GM13976 (cell line): ENCODE measurements at regions not wholly inside any gene's neighbourhood (a gene's known extent, or its start where the extent isn't known, plus 50 kb on each side); places are given as distances from the start of the nearest gene placed in this dataset.

Source experiments
- DNase-seq: peaks from one replicate; pipeline ENCODE4 v3.0.0; 2012; ENCODE audit warnings: low spot score
- CTCF ChIP-seq: IDR thresholded peaks from 2 replicates; pipeline ENCODE4 v1.5.1; 2012; ENCODE audit warnings: borderline replicate concordance, mild to moderate bottlenecking; ENCODE audit not compliant: insufficient read depth; ENCODE audit errors: extremely low read depth, missing control alignments, control extremely low read depth
- in situ Hi-C: fragments of 300-500 bp; cut with MboI; formaldehyde crosslinking; loops from one replicate; pipeline ENCODE4 v1.12.0; 2022; ENCODE audit warnings: low sequenced_read_pairs, mixed read lengths, inconsistent platforms; ENCODE audit not compliant: unreplicated experiment

GRCh38 chr5:142455856-142456255, 131.0 kb upstream of the SPRY4 start:
- in situ Hi-C loops: no loop called here
- TF ChIP-seq CTCF: no peak
- DNase-seq: no peak

- DNase-seq: no peak
- in situ Hi-C loops: no loop called here
- TF ChIP-seq CTCF: no peak
Observed at GRCh38 chr5:142453932-142454331, 129.1 kb upstream of the SPRY4 start.

- in situ Hi-C loops: no loop called here
- no peak for TF ChIP-seq CTCF
- DNase-seq: no peak
Observed at GRCh38 chr5:142450419-142450818, 125.6 kb upstream of the SPRY4 start.

- no peak for DNase-seq
- in situ Hi-C loops: no loop called here
- TF ChIP-seq CTCF: no peak
Observed at GRCh38 chr5:142447887-142448286, 123.1 kb upstream of the SPRY4 start.

- no peak for DNase-seq
- in situ Hi-C loops: no loop called here
- no peak for TF ChIP-seq CTCF
Observed at GRCh38 chr5:142446960-142447279, 122.1 kb upstream of the SPRY4 start.

DNA sequence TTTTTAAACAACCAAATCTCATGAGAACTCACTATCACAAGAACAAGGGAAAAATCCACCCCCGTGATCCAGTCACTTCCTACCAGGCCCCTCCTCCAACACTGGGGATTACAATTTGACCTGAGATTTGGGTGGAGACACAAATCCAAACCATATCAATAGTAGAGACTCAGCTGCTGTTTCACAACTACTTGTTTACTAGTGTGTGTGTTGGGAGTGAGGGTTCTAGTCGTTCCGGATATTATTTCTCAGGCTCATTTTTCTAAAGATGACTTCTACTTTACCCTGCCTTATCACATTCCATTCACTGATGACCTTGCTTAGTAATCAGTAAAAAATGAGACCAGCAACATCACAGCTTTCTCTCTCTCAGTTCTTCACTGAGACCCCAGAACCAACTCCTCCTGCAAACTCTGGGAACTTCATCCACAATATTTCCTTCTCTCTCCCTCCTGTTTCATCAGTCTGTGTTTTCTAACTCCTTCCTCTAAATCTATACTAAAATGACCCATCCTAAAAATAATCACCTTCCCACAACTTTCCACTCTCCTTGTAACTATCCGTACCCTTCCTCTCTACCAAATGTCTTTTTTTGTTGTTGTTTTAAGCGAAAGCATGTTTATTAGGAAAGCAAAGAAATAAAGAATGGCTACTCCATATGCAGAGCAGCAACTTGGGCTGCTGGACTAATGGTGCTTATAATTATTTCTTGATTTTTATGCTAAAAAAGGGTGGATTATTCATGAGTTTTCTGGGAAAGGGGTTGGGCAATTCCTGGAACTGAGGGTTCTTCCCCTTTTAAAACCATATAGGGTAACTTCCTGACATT, 121.5 kb upstream of the SPRY4 start:
- no peak for DNase-seq
- TF ChIP-seq CTCF: no peak
- in situ Hi-C loops: no loop called here
